Activated T-helper 2 cell treated with anti-CD3 and anti-CD28 coated beads, Interferon-gamma antibody, Interleukin-2, Interleukin-4, amounts not matched to agents 10 μg/mL and 5 μg/mL and 100 μg/mL, durations not matched to agents 14 hours and 24 hours and 36 hours (primary cell): ENCODE measurements at regions not wholly inside any gene's neighbourhood (a gene's known extent, or its start where the extent isn't known, plus 50 kb on each side); places are given as distances from the start of the nearest gene placed in this dataset.

Source experiments
- DNase-seq: peaks from one replicate; pipeline ENCODE4 v3.0.0; 2021; ENCODE audit warnings: low spot score
- H3K27ac Mint-ChIP-seq: one replicate; pipeline ENCODE4 v1.8.0; 2021; ENCODE audit warnings: mixed read lengths
- H3K27me3 Mint-ChIP-seq: one replicate; pipeline ENCODE4 v1.8.0; 2021; ENCODE audit warnings: low read depth, mixed read lengths
- H3K36me3 Mint-ChIP-seq: one replicate; pipeline ENCODE4 v1.8.0; 2021; ENCODE audit warnings: low read depth, mixed read lengths
- H3K4me1 Mint-ChIP-seq: one replicate; pipeline ENCODE4 v1.8.0; 2021; ENCODE audit warnings: low read depth, mixed read lengths
- H3K4me3 Mint-ChIP-seq: one replicate; pipeline ENCODE4 v1.8.0; 2021; ENCODE audit warnings: low read depth, mild to moderate bottlenecking, moderate library complexity, mixed read lengths
- H3K9me3 Mint-ChIP-seq: one replicate; pipeline ENCODE4 v1.8.0; 2021; ENCODE audit warnings: mixed read lengths
- intact Hi-C: fragments of 100-400 bp; cut with micrococcal nuclease; formaldehyde crosslinking; loops from one replicate; pipeline ENCODE4 v1.15.1; 2023

GRCh38 chr9:7336356-7337065 is 463.1 kb downstream of the DMAC1 start:
- H3K36me3 Mint-ChIP-seq, result no peaks in the 10 kb centered on the region
- intact Hi-C loops, result no loop called here
- no peak overlapping the region for H3K4me3 Mint-ChIP-seq
- H3K27ac Mint-ChIP-seq, result no peak overlapping the region
- DNase-seq, result no peak
- no peaks in the 10 kb centered on the region for H3K9me3 Mint-ChIP-seq
- H3K27me3 Mint-ChIP-seq, result peaks cover 14% of the 10 kb centered on the region
- H3K4me1 Mint-ChIP-seq, result no peaks in the 10 kb centered on the region

DNA sequence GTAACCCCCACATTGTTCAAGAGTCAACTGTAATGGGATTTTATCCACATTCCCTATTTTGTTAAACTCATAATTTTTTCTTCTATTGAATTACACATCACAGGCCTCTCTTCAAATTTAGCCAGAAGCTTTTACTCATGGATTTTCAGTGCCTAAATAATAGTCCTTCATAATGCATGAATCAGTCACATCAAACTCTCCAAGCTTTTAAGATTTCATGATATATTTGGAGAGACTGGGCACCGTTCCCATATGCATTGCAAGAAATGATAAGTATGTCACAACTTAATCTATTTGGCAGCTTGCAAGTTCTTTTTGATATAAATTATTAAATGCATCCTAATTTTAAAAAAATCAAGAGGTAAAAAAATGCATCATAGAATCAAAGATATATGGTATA is 465.9 kb downstream of the DMAC1 start:
- no peak for DNase-seq
- H3K27ac Mint-ChIP-seq, result no peak overlapping the region
- H3K27me3 Mint-ChIP-seq, result peaks cover 12% of the 10 kb centered on the region
- H3K9me3 Mint-ChIP-seq, result no peaks in the 10 kb centered on the region
- H3K4me3 Mint-ChIP-seq, result no peak overlapping the region
- no peaks in the 10 kb centered on the region for H3K36me3 Mint-ChIP-seq
- intact Hi-C loops, result no loop called here
- H3K4me1 Mint-ChIP-seq, result no peaks in the 10 kb centered on the region

- H3K36me3 Mint-ChIP-seq, result no peaks in the 10 kb centered on the region
- H3K27ac Mint-ChIP-seq, result no peak overlapping the region
- H3K27me3 Mint-ChIP-seq, result peaks cover 12% of the 10 kb centered on the region
- H3K4me1 Mint-ChIP-seq, result no peaks in the 10 kb centered on the region
- H3K4me3 Mint-ChIP-seq, result no peak overlapping the region
- no peak for DNase-seq
- intact Hi-C loops, result no loop called here
- no peaks in the 10 kb centered on the region for H3K9me3 Mint-ChIP-seq
These were observed 466.8 kb downstream of the DMAC1 start for GRCh38 chr9:7332780-7333179.

- H3K4me1 Mint-ChIP-seq, result no peaks in the 10 kb centered on the region
- H3K9me3 Mint-ChIP-seq, result no peaks in the 10 kb centered on the region
- no peak overlapping the region for H3K27ac Mint-ChIP-seq
- H3K27me3 Mint-ChIP-seq, result peaks cover 13% of the 10 kb centered on the region
- H3K4me3 Mint-ChIP-seq, result no peak overlapping the region
- no peaks in the 10 kb centered on the region for H3K36me3 Mint-ChIP-seq
- DNase-seq, result no peak
- intact Hi-C loops, result no loop called here
These were observed 471.1 kb downstream of the DMAC1 start for GRCh38 chr9:7328453-7328852.

- no peaks in the 10 kb centered on the region for H3K9me3 Mint-ChIP-seq
- intact Hi-C loops, result no loop called here
These were observed 473.6 kb downstream of the DMAC1 start for GRCh38 chr9:7325995-7326394.

GRCh38 chr9:7324152-7324598 is 475.4 kb downstream of the DMAC1 start:
- no peaks in the 10 kb centered on the region for H3K9me3 Mint-ChIP-seq
- DNase-seq, result no peak
- intact Hi-C loops, result no loop called here
- H3K4me3 Mint-ChIP-seq, result no peak overlapping the region
- H3K4me1 Mint-ChIP-seq, result no peaks in the 10 kb centered on the region
- peaks cover 8% of the 10 kb centered on the region for H3K27me3 Mint-ChIP-seq
- no peaks in the 10 kb centered on the region for H3K36me3 Mint-ChIP-seq
- no peak overlapping the region for H3K27ac Mint-ChIP-seq

More at GRCh38 chr9:7325995-7326394, 473.6 kb downstream of the DMAC1 start:
- no peak overlapping the region for H3K27ac Mint-ChIP-seq
- no peak overlapping the region for H3K4me3 Mint-ChIP-seq
- peaks cover 9% of the 10 kb centered on the region for H3K27me3 Mint-ChIP-seq
- H3K4me1 Mint-ChIP-seq, result no peaks in the 10 kb centered on the region
- H3K36me3 Mint-ChIP-seq, result no peaks in the 10 kb centered on the region
- no peak for DNase-seq

DNA sequence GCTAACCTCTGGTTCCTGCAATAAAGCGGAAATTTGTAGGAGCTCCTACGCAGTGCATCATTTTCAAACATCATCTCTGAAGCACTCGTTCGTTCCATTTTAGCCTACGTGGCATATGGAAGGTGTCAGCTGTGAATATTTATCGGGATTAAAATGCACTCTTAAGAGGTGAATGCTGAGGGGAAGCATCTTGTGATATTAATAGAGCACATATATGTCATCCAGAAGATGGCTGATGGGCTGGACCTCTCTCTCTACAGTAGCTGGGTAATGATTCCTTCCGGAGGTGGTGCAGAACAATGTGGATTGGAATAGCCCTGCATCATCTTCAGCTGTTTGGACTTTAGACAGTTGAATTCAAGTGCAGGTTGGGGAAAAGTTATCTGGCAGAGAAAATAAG is 478.7 kb downstream of the DMAC1 start:
- intact Hi-C loops, result no loop called here
- no peak for DNase-seq
- no peak overlapping the region for H3K4me3 Mint-ChIP-seq

GRCh38 chr9:7320139-7320538 is 479.4 kb downstream of the DMAC1 start:
- Mint-ChIP-seq H3K36me3 (no peaks in the 10 kb centered on the region), H3K4me3 (no peak overlapping the region), H3K4me1 (no peaks in the 10 kb centered on the region), H3K9me3 (peaks cover 7% of the 10 kb centered on the region), H3K27me3 (peaks cover 6% of the 10 kb centered on the region), H3K27ac (no peak overlapping the region)
- no peak for DNase-seq
- intact Hi-C loops, result no loop called here

More for the DNA sequence above, 478.7 kb downstream of the DMAC1 start:
- no peak overlapping the region for H3K27ac Mint-ChIP-seq
- no peaks in the 10 kb centered on the region for H3K4me1 Mint-ChIP-seq
- H3K27me3 Mint-ChIP-seq, result peaks cover 8% of the 10 kb centered on the region
- H3K36me3 Mint-ChIP-seq, result no peaks in the 10 kb centered on the region
- no peaks in the 10 kb centered on the region for H3K9me3 Mint-ChIP-seq

- peaks cover 4% of the 10 kb centered on the region for H3K27me3 Mint-ChIP-seq
These were observed 480.7 kb downstream of the DMAC1 start for GRCh38 chr9:7318920-7319319.

DNA sequence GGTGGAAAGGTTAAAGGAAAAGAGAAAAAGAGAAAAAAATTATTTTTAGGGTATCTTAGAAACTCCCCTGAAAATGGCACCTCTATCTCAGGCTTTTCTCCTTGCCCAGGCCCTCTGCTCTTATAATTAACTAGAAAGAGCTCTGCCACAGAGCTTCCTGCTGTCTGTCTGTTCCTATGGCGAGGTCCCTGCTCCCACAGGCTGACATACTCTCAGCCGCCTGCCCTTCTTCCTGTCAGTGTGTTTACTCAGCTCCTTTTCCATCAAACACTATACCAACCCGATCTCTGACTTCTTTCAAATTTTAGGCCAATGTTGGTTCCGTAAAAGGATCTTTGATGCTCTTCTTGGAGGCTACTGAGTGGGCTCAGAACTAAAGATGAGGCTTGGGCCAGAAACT is 482.6 kb downstream of the DMAC1 start:
- H3K4me1 Mint-ChIP-seq, result no peaks in the 10 kb centered on the region
- no peak overlapping the region for H3K27ac Mint-ChIP-seq
- intact Hi-C loops, result no loop called here
- peaks cover 29% of the 10 kb centered on the region for H3K9me3 Mint-ChIP-seq
- no peak overlapping the region for H3K4me3 Mint-ChIP-seq
- no peaks in the 10 kb centered on the region for H3K36me3 Mint-ChIP-seq
- DNase-seq, result no peak
- peaks cover 2% of the 10 kb centered on the region for H3K27me3 Mint-ChIP-seq

More at GRCh38 chr9:7318920-7319319, 480.7 kb downstream of the DMAC1 start:
- Mint-ChIP-seq H3K4me1 (no peaks in the 10 kb centered on the region), H3K27ac (no peak overlapping the region), H3K9me3 (peaks cover 13% of the 10 kb centered on the region), H3K4me3 (no peak overlapping the region), H3K36me3 (no peaks in the 10 kb centered on the region)
- no peak for DNase-seq
- intact Hi-C loops, result no loop called here

GRCh38 chr9:7316166-7316795 is 483.3 kb downstream of the DMAC1 start:
- intact Hi-C loops, result no loop called here
- Mint-ChIP-seq H3K4me1 (no peaks in the 10 kb centered on the region), H3K9me3 (peaks cover 35% of the 10 kb centered on the region)

DNA sequence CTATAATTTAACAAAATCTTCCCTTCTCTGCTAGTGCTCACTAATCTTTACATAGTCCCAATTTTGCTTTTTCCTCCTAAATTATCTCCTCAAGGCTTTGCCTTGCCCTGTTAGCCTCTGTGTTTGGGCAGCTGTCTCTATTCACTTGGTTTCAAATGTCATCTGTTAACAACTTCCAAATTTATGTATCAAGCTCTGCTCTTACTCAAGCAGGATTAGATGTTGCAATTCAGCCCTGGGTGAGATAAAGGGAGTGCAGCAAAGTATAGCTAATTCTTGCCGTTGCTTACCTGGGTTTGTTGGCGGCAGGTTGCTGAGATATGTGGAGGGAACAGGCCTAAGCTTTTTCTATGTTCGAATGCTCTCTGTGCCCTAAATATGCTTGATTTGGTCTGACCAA is 483.8 kb downstream of the DMAC1 start:
- no peak for DNase-seq
- no peaks in the 10 kb centered on the region for H3K36me3 Mint-ChIP-seq
- H3K27me3 Mint-ChIP-seq, result peaks cover 2% of the 10 kb centered on the region
- no peak overlapping the region for H3K4me3 Mint-ChIP-seq
- peaks cover 40% of the 10 kb centered on the region for H3K9me3 Mint-ChIP-seq
- intact Hi-C loops, result no loop called here
- no peak overlapping the region for H3K27ac Mint-ChIP-seq
- H3K4me1 Mint-ChIP-seq, result no peaks in the 10 kb centered on the region

More at GRCh38 chr9:7316166-7316795, 483.3 kb downstream of the DMAC1 start:
- Mint-ChIP-seq H3K27me3 (peaks cover 2% of the 10 kb centered on the region), H3K4me3 (no peak overlapping the region), H3K27ac (no peak overlapping the region), H3K36me3 (no peaks in the 10 kb centered on the region)
- no peak for DNase-seq

DNA sequence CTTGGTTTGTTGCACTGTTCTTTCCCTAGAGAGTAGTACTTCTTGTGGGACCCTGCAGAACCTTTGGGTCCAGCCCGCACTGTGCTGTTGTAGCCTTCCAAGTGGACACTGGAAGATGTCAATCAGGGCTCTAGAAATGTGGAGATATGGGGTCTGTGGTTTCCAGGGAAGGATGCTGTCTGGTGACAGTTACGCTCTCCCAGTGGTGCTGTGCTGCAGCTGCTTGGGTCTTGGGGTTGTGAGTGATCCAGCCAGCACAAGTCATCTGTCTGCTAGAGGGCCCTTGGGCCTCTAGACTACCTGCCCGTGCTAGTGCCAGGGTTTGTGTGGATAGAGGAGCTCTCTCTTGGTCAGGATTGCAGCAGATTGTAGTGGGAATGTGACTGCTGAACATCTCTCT is 484.5 kb downstream of the DMAC1 start:
- Mint-ChIP-seq H3K27ac (no peak overlapping the region), H3K9me3 (peaks cover 45% of the 10 kb centered on the region)
- intact Hi-C loops, result no loop called here

More for the DNA sequence above, 484.5 kb downstream of the DMAC1 start:
- Mint-ChIP-seq H3K36me3 (no peaks in the 10 kb centered on the region), H3K4me1 (no peaks in the 10 kb centered on the region), H3K27me3 (peaks cover 2% of the 10 kb centered on the region), H3K4me3 (no peak overlapping the region)
- DNase-seq, result no peak
